Kidney (tissue), 13 donors: ENCODE measurements at regions not wholly inside any gene's neighbourhood (a gene's known extent, or its start where the extent isn't known, plus 50 kb on each side); places are given as distances from the start of the nearest gene placed in this dataset.

ENCODE experiments used
- DNase-seq, 5 donors: peaks; one replicate each; pipeline ENCODE4 v3.0.0-alpha.2; 2013 to 2020
- FAIRE-seq: peaks from 2 replicates; lab custom pipeline; 2012; peaks lifted over from hg19 to GRCh38; lab: Jason Lieb, UNC
- H3K27ac ChIP-seq, 2 donors: one replicate each; pipeline ENCODE4 v1.7.0; 2013; ENCODE audit warnings: low read depth in 2 of 2, low read length in 2 of 2, inconsistent platforms in 1 of 2
- H3K27me3 ChIP-seq: one replicate; pipeline ENCODE4 v1.7.1; 2013; ENCODE audit warnings: low read length, inconsistent platforms; ENCODE audit not compliant: control insufficient read depth, insufficient read depth
- H3K36me3 ChIP-seq, 3 donors: one replicate each; pipeline versions ENCODE4 v1.7.0 to v1.7.1; 2013; ENCODE audit warnings: low read length in 3 of 3, control low read depth in 1 of 3, inconsistent platforms in 1 of 3; ENCODE audit not compliant: insufficient read depth in 3 of 3, control insufficient read depth in 2 of 3
- H3K4me1 ChIP-seq, 3 donors: one replicate each; pipeline versions ENCODE4 v1.7.0 to v1.7.1; 2013; ENCODE audit warnings: low read length in 3 of 3, inconsistent platforms in 1 of 3, low read depth in 1 of 3; ENCODE audit not compliant: control insufficient read depth in 2 of 3, insufficient read depth in 2 of 3
- H3K4me3 ChIP-seq, 3 donors: one replicate each; pipeline versions ENCODE4 v1.7.0 to v1.8.1; 2013; ENCODE audit warnings: low read length in 3 of 3, control low read depth in 1 of 3, inconsistent platforms in 1 of 3
- H3K9ac ChIP-seq, 3 donors: one replicate each; pipeline versions ENCODE4 v1.7.0 to v1.7.1; 2013; ENCODE audit warnings: low read length in 3 of 3, control low read depth in 1 of 3, inconsistent platforms in 1 of 3
- H3K9me3 ChIP-seq, 3 donors: one replicate each; pipeline versions ENCODE4 v1.7.0 to v1.7.1; 2013; ENCODE audit warnings: low read length in 3 of 3, control low read depth in 1 of 3, inconsistent platforms in 1 of 3; ENCODE audit not compliant: control insufficient read depth in 2 of 3, insufficient read depth in 1 of 3
- intact Hi-C: fragments of 100-400 bp; cut with DNase I; formaldehyde crosslinking; loops from one replicate; pipeline ENCODE4 v1.11.1; 2022
- TF ChIP-seq, protein P1 (sequence below): IDR thresholded peaks from 3 replicates; pipeline ENCODE4 v1.5.1; 2012; ENCODE audit warnings: mild to moderate bottlenecking, moderate library complexity, borderline replicate concordance; ENCODE audit not compliant: insufficient read depth; ENCODE audit errors: extremely low read depth
- donor health status: control.
- donor health status: control.
- donor health status: control.
- donor health status: control.
- donor health status: control.
- donor health status: DM: yes; HTN: yes; CAD: no.
- donor health status: Normal renal cell carcinoma (clear cell type).

DNA sequence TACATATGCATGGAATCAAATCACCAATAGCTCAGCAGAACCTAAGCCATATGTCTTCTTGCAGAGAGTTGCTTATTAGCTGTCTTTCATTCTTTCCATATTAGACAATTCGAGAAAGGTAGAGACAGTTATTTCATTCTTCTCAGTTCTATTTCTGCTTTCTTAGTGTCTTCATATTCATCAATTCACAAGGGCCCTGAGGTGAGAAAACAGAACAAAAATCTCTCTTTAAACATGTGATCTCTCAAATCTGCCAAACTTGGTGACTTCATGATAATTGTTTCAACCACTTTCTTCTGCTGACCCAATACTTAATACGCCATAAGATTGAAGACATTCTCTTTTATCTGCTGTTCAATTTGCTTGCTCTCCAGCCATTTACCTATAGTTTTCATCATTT is 229.7 kb upstream of the MARCKS start:
- H3K9me3 ChIP-seq = no peaks in the 10 kb centered on the region
- no peak overlapping the region for H3K9ac ChIP-seq
- H3K27ac ChIP-seq = no peak overlapping the region
- H3K4me1 ChIP-seq = peaks cover 0 to 3% (median 0%) of the 10 kb centered on the region in 3 donors
- intact Hi-C loops = no loop called here
- TF ChIP-seq, protein P1, sequence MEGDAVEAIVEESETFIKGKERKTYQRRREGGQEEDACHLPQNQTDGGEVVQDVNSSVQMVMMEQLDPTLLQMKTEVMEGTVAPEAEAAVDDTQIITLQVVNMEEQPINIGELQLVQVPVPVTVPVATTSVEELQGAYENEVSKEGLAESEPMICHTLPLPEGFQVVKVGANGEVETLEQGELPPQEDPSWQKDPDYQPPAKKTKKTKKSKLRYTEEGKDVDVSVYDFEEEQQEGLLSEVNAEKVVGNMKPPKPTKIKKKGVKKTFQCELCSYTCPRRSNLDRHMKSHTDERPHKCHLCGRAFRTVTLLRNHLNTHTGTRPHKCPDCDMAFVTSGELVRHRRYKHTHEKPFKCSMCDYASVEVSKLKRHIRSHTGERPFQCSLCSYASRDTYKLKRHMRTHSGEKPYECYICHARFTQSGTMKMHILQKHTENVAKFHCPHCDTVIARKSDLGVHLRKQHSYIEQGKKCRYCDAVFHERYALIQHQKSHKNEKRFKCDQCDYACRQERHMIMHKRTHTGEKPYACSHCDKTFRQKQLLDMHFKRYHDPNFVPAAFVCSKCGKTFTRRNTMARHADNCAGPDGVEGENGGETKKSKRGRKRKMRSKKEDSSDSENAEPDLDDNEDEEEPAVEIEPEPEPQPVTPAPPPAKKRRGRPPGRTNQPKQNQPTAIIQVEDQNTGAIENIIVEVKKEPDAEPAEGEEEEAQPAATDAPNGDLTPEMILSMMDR = no peak
- H3K4me3 ChIP-seq = no peak overlapping the region
- no peaks in the 10 kb centered on the region for H3K36me3 ChIP-seq
- H3K27me3 ChIP-seq = no peaks in the 10 kb centered on the region
- DNase-seq (no peak), FAIRE-seq (no peak)

DNA sequence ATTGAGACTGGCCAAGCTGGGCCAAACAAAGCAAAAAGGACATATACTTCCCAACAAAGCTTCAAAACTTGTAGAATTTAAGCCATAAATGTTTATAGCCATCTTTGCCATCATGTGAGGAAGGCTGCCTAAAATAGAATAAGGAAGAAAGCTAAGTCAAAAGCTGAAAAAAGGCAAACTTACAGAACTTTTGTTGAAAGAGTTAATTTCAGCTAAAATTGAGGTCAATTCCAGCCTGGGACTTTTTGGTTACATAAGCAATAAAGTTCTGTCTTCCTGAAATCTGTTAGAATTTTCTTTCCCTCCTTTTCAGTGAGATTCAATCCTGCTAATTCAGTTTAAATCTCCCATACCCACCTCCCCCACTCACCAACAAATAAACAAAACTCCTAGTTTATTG is 227.9 kb upstream of the MARCKS start:
- Histone ChIP-seq H3K27ac (no peak overlapping the region), H3K27me3 (no peaks in the 10 kb centered on the region), H3K9me3 (no peaks in the 10 kb centered on the region), H3K9ac (no peak overlapping the region), H3K36me3 (no peaks in the 10 kb centered on the region), H3K4me3 (no peak overlapping the region), H3K4me1 (peaks cover 0 to 3% (median 0%) of the 10 kb centered on the region in 3 donors)
- DNase-seq (no peak), FAIRE-seq (no peak)
- intact Hi-C loops = no loop called here
- TF ChIP-seq, protein P1 = no peak

- FAIRE-seq (no peak), DNase-seq (no peak)
- Histone ChIP-seq H3K9ac (no peak overlapping the region), H3K27ac (no peak overlapping the region), H3K4me3 (no peak overlapping the region), H3K9me3 (no peaks in the 10 kb centered on the region), H3K4me1 (peaks cover 0 to 3% (median 0%) of the 10 kb centered on the region in 3 donors), H3K36me3 (no peaks in the 10 kb centered on the region), H3K27me3 (no peaks in the 10 kb centered on the region)
- intact Hi-C loops = no loop called here
- TF ChIP-seq, protein P1 = no peak
These were observed 227.0 kb upstream of the MARCKS start for GRCh38 chr6:113629975-113630737.
